Hepatic stellate cell (primary cell): ENCODE measurements at regions not wholly inside any gene's neighbourhood (a gene's known extent, or its start where the extent isn't known, plus 50 kb on each side); places are given as distances from the start of the nearest gene placed in this dataset.
"Not testable (repeated sequence)": the region's sequence is repeated elsewhere in the genome, so short reads cannot be mapped to it uniquely, and the experiment has no call there.

ENCODE experiments used
- DNase-seq: peaks from one replicate; pipeline ENCODE4 v3.0.0; 2011; ENCODE audit warnings: low spot score

GRCh38 chr16:86716649-86717048 lies 138.3 kb downstream of the FOXL1 start:
- no peak for DNase-seq

GRCh38 chr16:86718118-86718517 lies 139.8 kb downstream of the FOXL1 start:
- DNase-seq = no peak

- DNase-seq = no peak
Measured at GRCh38 chr16:86722970-86723369, 144.6 kb downstream of the FOXL1 start.

GRCh38 chr16:86723689-86724088 lies 145.3 kb downstream of the FOXL1 start:
- DNase-seq = no peak

GRCh38 chr16:86725401-86725800 lies 147.1 kb downstream of the FOXL1 start:
- no peak for DNase-seq

GRCh38 chr16:86726340-86726739 lies 148.0 kb downstream of the FOXL1 start:
- DNase-seq = no peak

GRCh38 chr16:86727131-86727530 lies 148.8 kb downstream of the FOXL1 start:
- no peak for DNase-seq

- no peak for DNase-seq
Measured at GRCh38 chr16:86727632-86728031, 149.3 kb downstream of the FOXL1 start.

- no peak for DNase-seq
Measured at GRCh38 chr16:86729686-86730085, 151.3 kb downstream of the FOXL1 start.

- no peak for DNase-seq
Measured at GRCh38 chr16:86730086-86730485, 151.7 kb downstream of the FOXL1 start.

GRCh38 chr16:86730597-86730996 lies 152.2 kb downstream of the FOXL1 start:
- no peak for DNase-seq

- DNase-seq = no peak
Measured at GRCh38 chr16:86732621-86733295, 154.4 kb downstream of the FOXL1 start.

GRCh38 chr16:86733546-86734254 lies 155.4 kb downstream of the FOXL1 start:
- no peak for DNase-seq

GRCh38 chr16:86734543-86735460 lies 156.5 kb downstream of the FOXL1 start:
- DNase-seq = no peak

GRCh38 chr16:86735727-86736126 lies 157.4 kb downstream of the FOXL1 start:
- DNase-seq = no peak

- no peak for DNase-seq
Measured at GRCh38 chr16:86736502-86736901, 158.2 kb downstream of the FOXL1 start.

GRCh38 chr16:86737083-86737482 lies 158.7 kb downstream of the FOXL1 start:
- no peak for DNase-seq

- DNase-seq = not testable (repeated sequence)
Measured at GRCh38 chr16:86738322-86738721, 160.0 kb downstream of the FOXL1 start.

- no peak for DNase-seq
Measured at GRCh38 chr16:86739178-86739577, 160.8 kb downstream of the FOXL1 start.

- DNase-seq = no peak
Measured at GRCh38 chr16:86739808-86740207, 161.5 kb downstream of the FOXL1 start.

- DNase-seq = no peak
Measured at GRCh38 chr16:86740298-86740697, 161.9 kb downstream of the FOXL1 start.

GRCh38 chr16:86740906-86741799 lies 162.8 kb downstream of the FOXL1 start:
- DNase-seq = peak; percentile 92
